HCT116 (cell line): ENCODE measurements at regions not wholly inside any gene's neighbourhood (a gene's known extent, or its start where the extent isn't known, plus 50 kb on each side); places are given as distances from the start of the nearest gene placed in this dataset.

Source experiments
- ATAC-seq: fragments of 200-7000 bp; cut with Tn5 transposase; 2 replicates; pipeline ENCODE4 v1.9.1; 2020; ENCODE audit warnings: mild to moderate bottlenecking, moderate library complexity
- BruUV-seq: library from RNA; stranded (reverse); fragments of 400-500 nt; replicated peaks from 2 replicates; lab custom pipeline; 2021; lab: Mats Ljungman, UMichigan
- CTCF ChIA-PET: fragments of 300-600 bp; sonication (Branson Sonifier 250); formaldehyde crosslinking; loops from one replicate; lab custom pipeline; 2021; ENCODE audit warnings: antibody characterized with exemption; lab: Charles Lee
- POLR2A ChIA-PET: fragments of 300-600, 350-600 bp; sonication (Branson Sonifier 250); formaldehyde crosslinking; loops from one replicate; lab custom pipeline; 2021; ENCODE audit warnings: antibody characterized with exemption; lab: Charles Lee
- RAD21 ChIA-PET, 2 experiments: fragments of 300-600 bp; sonication (Branson Sonifier 250); formaldehyde crosslinking; loops; one replicate each; lab custom pipeline; 2023; ENCODE audit warnings: low total read pairs in 2 of 2; ENCODE audit not compliant: uncharacterized antibody in 2 of 2, unreplicated experiment in 2 of 2, low non-redundant PET in 1 of 2; lab: Charles Lee
- DNase-seq: peaks from one replicate; pipeline ENCODE4 v3.0.0-alpha.2; 2010; ENCODE audit warnings: low read depth, low spot score
- H2AFZ ChIP-seq: fragments of 200-600 bp; shearing (Covaris generic), sonication (generic); 2 replicates; pipeline ENCODE4 v1.6.1; 2017; ENCODE audit warnings: low read depth, mixed run types, mixed read lengths, antibody characterized with exemption, low read length; ENCODE audit not compliant: poor library complexity, severe bottlenecking
- H3K27ac ChIP-seq: 2 replicates; pipeline ENCODE4 v1.5.1; 2012; ENCODE audit warnings: low read depth, low read length
- H3K27me3 ChIP-seq: fragments of 200-600 bp; sonication (generic); 2 replicates; pipeline ENCODE4 v1.6.1; 2016; ENCODE audit warnings: mixed run types, low read length, mixed read lengths; ENCODE audit not compliant: insufficient read depth
- H3K36me3 ChIP-seq, 2 experiments: fragments of 200-500 bp in 1 of 2; fragments of 200-600 bp in 1 of 2; sonication (Bioruptor generic) in 1 of 2; sonication (generic) in 1 of 2; 2 replicates each; pipeline versions ENCODE4 v1.5.1 to v1.6.1; 2014 to 2016; ENCODE audit warnings: low read length in 2 of 2, inconsistent platforms in 1 of 2, mixed read lengths in 1 of 2, mixed run types in 1 of 2; ENCODE audit not compliant: insufficient read depth in 2 of 2, control insufficient read depth in 1 of 2
- H3K4me1 ChIP-seq, 2 experiments: fragments of 200-600 bp in 1 of 2; sonication (generic) in 1 of 2; 2 replicates each; pipeline versions ENCODE4 v1.5.1 to v1.6.1; 2012 to 2017; ENCODE audit warnings: low read length in 2 of 2, inconsistent platforms in 1 of 2, mild to moderate bottlenecking in 1 of 2, mixed read lengths in 1 of 2, mixed run types in 1 of 2, moderate library complexity in 1 of 2; ENCODE audit not compliant: insufficient read depth in 2 of 2, control insufficient read depth in 1 of 2
- H3K4me2 ChIP-seq: fragments of 200-600 bp; sonication (generic); 2 replicates; pipeline ENCODE4 v1.6.1; 2017; ENCODE audit warnings: mixed run types, low read length, mixed read lengths
- H3K4me3 ChIP-seq, 2 experiments: fragments of 200-600 bp in 1 of 2; sonication (generic) in 1 of 2; replicated peaks in 1 of 2; 2 replicates each; pipeline ENCODE4 v1.5.1; 2011 to 2016; ENCODE audit warnings: low read length in 2 of 2, control low read depth in 1 of 2, low read depth in 1 of 2, mild to moderate bottlenecking in 1 of 2, mixed read lengths in 1 of 2, mixed run types in 1 of 2
- H3K79me2 ChIP-seq: fragments of 200-600 bp; sonication (generic); 2 replicates; pipeline ENCODE4 v1.6.1; 2017; ENCODE audit warnings: mild to moderate bottlenecking, mixed run types, low read length, moderate library complexity, mixed read lengths; ENCODE audit not compliant: insufficient read depth
- H3K9ac ChIP-seq: fragments of 200-600 bp; sonication (generic); 2 replicates; pipeline ENCODE4 v1.6.1; 2016; ENCODE audit warnings: low read length, mixed read lengths
- H3K9me2 ChIP-seq: fragments of 200-600 bp; sonication (generic), shearing (Covaris generic); 2 replicates; pipeline ENCODE4 v1.6.1; 2017; ENCODE audit warnings: mixed run types, mild to moderate bottlenecking, moderate library complexity; ENCODE audit not compliant: insufficient read depth
- H3K9me3 ChIP-seq, 2 experiments: fragments of 200-500 bp in 1 of 2; fragments of 200-600 bp in 1 of 2; sonication (Bioruptor generic) in 1 of 2; sonication (generic) in 1 of 2; 2 replicates each; pipeline ENCODE4 v1.6.1; 2014 to 2017; ENCODE audit warnings: low read length in 2 of 2, mixed read lengths in 2 of 2, inconsistent platforms in 1 of 2, low read depth in 1 of 2, mild to moderate bottlenecking in 1 of 2, mixed run types in 1 of 2, moderate library complexity in 1 of 2; ENCODE audit not compliant: control insufficient read depth in 1 of 2, insufficient read depth in 1 of 2
- H4K20me1 ChIP-seq: fragments of 200-600 bp; sonication (generic), shearing (Covaris generic); 2 replicates; pipeline ENCODE4 v1.6.1; 2017; ENCODE audit warnings: mixed run types, mild to moderate bottlenecking, moderate library complexity; ENCODE audit not compliant: insufficient read depth
- CBX3 ChIP-seq: IDR thresholded peaks from 2 replicates; pipeline ENCODE4 v1.6.1; 2012; ENCODE audit warnings: low read depth
- CEBPB ChIP-seq: IDR thresholded peaks from 2 replicates; pipeline ENCODE4 v1.6.1; 2012; ENCODE audit warnings: low read depth
- CTCF ChIP-seq, 3 experiments: fragments of 200-600 bp in 1 of 3; sonication (generic) in 1 of 3; IDR thresholded peaks in 2 of 3; conservative IDR thresholded peaks in 1 of 3; 2 replicates each; pipeline ENCODE4 v1.5.1; 2012 to 2017; ENCODE audit warnings: low read depth in 2 of 3, low read length in 2 of 3, antibody characterized with exemption in 1 of 3, borderline replicate concordance in 1 of 3, control low read depth in 1 of 3, mild to moderate bottlenecking in 1 of 3, mixed read lengths in 1 of 3, mixed run types in 1 of 3, moderate library complexity in 1 of 3; ENCODE audit not compliant: insufficient read depth in 1 of 3
- EGR1 ChIP-seq: IDR thresholded peaks from 2 replicates; pipeline ENCODE4 v1.6.1; 2012; ENCODE audit warnings: low read depth
- ELF1 ChIP-seq: IDR thresholded peaks from 2 replicates; pipeline ENCODE4 v1.6.1; 2012; ENCODE audit warnings: low read depth, borderline replicate concordance
- EZH2 ChIP-seq: fragments of 200-600 bp; sonication (generic); IDR thresholded peaks from 2 replicates; pipeline ENCODE4 v1.6.1; 2017; ENCODE audit warnings: antibody characterized with exemption, mixed run types
- EZH2phosphoT487 ChIP-seq: fragments of 200-600 bp; IDR thresholded peaks from 2 replicates; pipeline ENCODE4 v1.6.1; 2018; ENCODE audit warnings: antibody characterized with exemption, borderline replicate concordance
- FOSL1 ChIP-seq: IDR thresholded peaks from 2 replicates; pipeline ENCODE4 v1.6.1; 2012; ENCODE audit warnings: low read depth
- JUND ChIP-seq: IDR thresholded peaks from 2 replicates; pipeline ENCODE4 v1.6.1; 2012
- POLR2A ChIP-seq: IDR thresholded peaks from 2 replicates; pipeline ENCODE4 v1.7.0; 2011; ENCODE audit warnings: borderline replicate concordance; ENCODE audit not compliant: insufficient read depth, insufficient read length; ENCODE audit errors: extremely low read depth
- REST ChIP-seq: IDR thresholded peaks from 2 replicates; pipeline ENCODE4 v1.6.1; 2012; ENCODE audit warnings: low read depth
- SIN3A ChIP-seq: IDR thresholded peaks from 2 replicates; pipeline ENCODE4 v1.6.1; 2012; ENCODE audit warnings: low read depth
- SP1 ChIP-seq: IDR thresholded peaks from 2 replicates; pipeline ENCODE4 v1.6.1; 2012; ENCODE audit warnings: low read depth
- SRF ChIP-seq: IDR thresholded peaks from 2 replicates; pipeline ENCODE4 v1.6.1; 2012; ENCODE audit warnings: low read depth
- TCF7L2 ChIP-seq: IDR thresholded peaks from 2 replicates; pipeline ENCODE4 v1.7.0; 2011; ENCODE audit warnings: borderline replicate concordance, inconsistent platforms; ENCODE audit not compliant: insufficient read depth, insufficient read length; ENCODE audit errors: extremely low read depth
- YY1 ChIP-seq: IDR thresholded peaks from 2 replicates; pipeline ENCODE4 v1.6.1; 2011; ENCODE audit warnings: low read length, low read depth, moderate library complexity, mild to moderate bottlenecking; ENCODE audit not compliant: insufficient replicate concordance; ENCODE audit errors: extremely low read depth
- ZNF274 ChIP-seq: fragments of 200-500 bp; sonication (Bioruptor generic); IDR thresholded peaks from 2 replicates; pipeline ENCODE4 v1.6.1; 2014; ENCODE audit warnings: mild to moderate bottlenecking, low read depth, low read length, inconsistent platforms
- intact Hi-C: fragments of 100-400 bp; cut with micrococcal nuclease; formaldehyde crosslinking; loops from 2 replicates; pipeline ENCODE4 v1.10.0; 2022
- TF ChIP-seq, protein P1 (sequence below): IDR thresholded peaks from 2 replicates; pipeline ENCODE4 v1.6.1; 2012
- TF ChIP-seq, protein P2 (sequence below): IDR thresholded peaks from 2 replicates; pipeline ENCODE4 v1.6.1; 2011; ENCODE audit warnings: mild to moderate bottlenecking, low read length, moderate library complexity; ENCODE audit not compliant: insufficient replicate concordance; ENCODE audit errors: extremely low read depth
- TF ChIP-seq, protein P3 (sequence below): IDR thresholded peaks from 2 replicates; pipeline ENCODE4 v1.6.1; 2012

- DNase-seq (no peak), ATAC-seq (no peak)
- no peaks in the 10 kb centered on the region for H4K20me1 ChIP-seq
- TF ChIP-seq EZH2phosphoT487, result no peak
- no peak for TF ChIP-seq FOSL1
- no peak for TF ChIP-seq POLR2A
- TF ChIP-seq, protein P1, sequence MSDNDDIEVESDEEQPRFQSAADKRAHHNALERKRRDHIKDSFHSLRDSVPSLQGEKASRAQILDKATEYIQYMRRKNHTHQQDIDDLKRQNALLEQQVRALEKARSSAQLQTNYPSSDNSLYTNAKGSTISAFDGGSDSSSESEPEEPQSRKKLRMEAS, result no peak
- TF ChIP-seq, protein P2, sequence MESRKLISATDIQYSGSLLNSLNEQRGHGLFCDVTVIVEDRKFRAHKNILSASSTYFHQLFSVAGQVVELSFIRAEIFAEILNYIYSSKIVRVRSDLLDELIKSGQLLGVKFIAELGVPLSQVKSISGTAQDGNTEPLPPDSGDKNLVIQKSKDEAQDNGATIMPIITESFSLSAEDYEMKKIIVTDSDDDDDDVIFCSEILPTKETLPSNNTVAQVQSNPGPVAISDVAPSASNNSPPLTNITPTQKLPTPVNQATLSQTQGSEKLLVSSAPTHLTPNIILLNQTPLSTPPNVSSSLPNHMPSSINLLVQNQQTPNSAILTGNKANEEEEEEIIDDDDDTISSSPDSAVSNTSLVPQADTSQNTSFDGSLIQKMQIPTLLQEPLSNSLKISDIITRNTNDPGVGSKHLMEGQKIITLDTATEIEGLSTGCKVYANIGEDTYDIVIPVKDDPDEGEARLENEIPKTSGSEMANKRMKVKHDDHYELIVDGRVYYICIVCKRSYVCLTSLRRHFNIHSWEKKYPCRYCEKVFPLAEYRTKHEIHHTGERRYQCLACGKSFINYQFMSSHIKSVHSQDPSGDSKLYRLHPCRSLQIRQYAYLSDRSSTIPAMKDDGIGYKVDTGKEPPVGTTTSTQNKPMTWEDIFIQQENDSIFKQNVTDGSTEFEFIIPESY, result no peak
- TF ChIP-seq, protein P3, sequence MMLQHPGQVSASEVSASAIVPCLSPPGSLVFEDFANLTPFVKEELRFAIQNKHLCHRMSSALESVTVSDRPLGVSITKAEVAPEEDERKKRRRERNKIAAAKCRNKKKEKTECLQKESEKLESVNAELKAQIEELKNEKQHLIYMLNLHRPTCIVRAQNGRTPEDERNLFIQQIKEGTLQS, result no peak
- TF ChIP-seq SP1, result no peak
- no peak for TF ChIP-seq SRF
- no peak for TF ChIP-seq YY1
- no peak for TF ChIP-seq ZNF274
- TF ChIP-seq CTCF (IDR thresholded peaks at IDR 0.05 in 2 of 3, conservative IDR thresholded peaks at IDR 0.05 in 1 of 3; ENCODE audit: borderline replicate concordance in 1 of 3, insufficient read depth in 1 of 3, low read depth in 2 of 3, low read length in 2 of 3), result no peak
- TF ChIP-seq SIN3A, result no peak
- no peak for TF ChIP-seq TCF7L2
- TF ChIP-seq ELF1, result no peak
- TF ChIP-seq EGR1, result no peak
- TF ChIP-seq REST, result no peak
- no peak for TF ChIP-seq CEBPB
- TF ChIP-seq CBX3, result no peak
- no peak for TF ChIP-seq JUND
- no peak for TF ChIP-seq EZH2
- RAD21 ChIA-PET, result interaction anchor here in 1 of 2 experiments (0.6 kb wide), 1 partner anchor 146 kb away, joined by 3 read pairs; no protein-coding TSS in a partner anchor
- no peaks in the 10 kb centered on the region for H3K27me3 ChIP-seq
- CTCF ChIA-PET, result no interaction called here
- no peaks in the 10 kb centered on the region for H3K9me2 ChIP-seq
- H3K4me2 ChIP-seq, result no peak overlapping the region
- H3K79me2 ChIP-seq, result no peaks in the 10 kb centered on the region
- BruUV-seq, result no TSS peak
- H2AFZ ChIP-seq, result no peak overlapping the region
- H3K36me3 ChIP-seq, result no peaks in the 10 kb centered on the region
- POLR2A ChIA-PET, result no interaction called here
- intact Hi-C loops, result no loop called here
- no peak overlapping the region for H3K9ac ChIP-seq
- no peak overlapping the region for H3K27ac ChIP-seq
- H3K9me3 ChIP-seq, result no peaks in the 10 kb centered on the region
- H3K4me3 ChIP-seq, result no peak overlapping the region
- H3K4me1 ChIP-seq, result peaks cover 21 to 48% of the 10 kb centered on the region in 2 experiments
Observed at GRCh38 chr5:142509026-142509425, 176.9 kb downstream of the FGF1 start.
